ENCODE measurements at regions not wholly inside any gene's neighbourhood (a gene's known extent, or its start where the extent isn't known, plus 50 kb on each side); places are given as distances from the start of the nearest gene placed in this dataset.

- CTCF ChIA-PET, result no interaction called here
These were observed 69.3 kb upstream of the FYN start for GRCh38 chr6:111942561-111942960.

GRCh38 chr6:111943266-111943665, 70.0 kb upstream of the FYN start:
- H3K27ac Mint-ChIP-seq (ENCODE audit: unreplicated experiment), result no peak overlapping the region
- H3K4me1 ChIP-seq, result 0 out of 2 replicates have a peak, but pooled peaks cover 9% of the 10 kb centered on the region
- no peak for DNase-seq
- peaks cover 8% of the 10 kb centered on the region for H3K4me1 Mint-ChIP-seq (ENCODE audit: low read depth, unreplicated experiment)
- BruUV-seq (replicated peaks), result no TSS peak
- no peaks in the 10 kb centered on the region for H3K27me3 ChIP-seq (replicated peaks; ENCODE audit: control insufficient read depth, insufficient read depth, low read length)
- intact Hi-C loops (cut with micrococcal nuclease; ENCODE audit: unreplicated experiment), result no loop called here
- TF ChIP-seq CTCF (IDR thresholded peaks at IDR 0.05; ENCODE audit: insufficient read depth in 1 of 2, low read depth in 1 of 2, low read length in 1 of 2, severe bottlenecking in 1 of 2, unreplicated experiment in 1 of 2), result no peak
- H3K4me3 ChIP-seq (ENCODE audit: low read depth, low read length), result no peak overlapping the region
- no peaks in the 10 kb centered on the region for H3K9me3 ChIP-seq
- H3K36me3 ChIP-seq (ENCODE audit: control insufficient read depth, insufficient read depth, low read length), result no peaks in the 10 kb centered on the region
- ChIA-PET CTCF (no interaction called here), POLR2A (no interaction called here)
- no peak overlapping the region for H3K4me3 Mint-ChIP-seq (ENCODE audit: unreplicated experiment)
- H3K27me3 Mint-ChIP-seq (ENCODE audit: insufficient read depth, unreplicated experiment), result peaks cover 3% of the 10 kb centered on the region
- H3K36me3 Mint-ChIP-seq (ENCODE audit: insufficient read depth, unreplicated experiment), result no peaks in the 10 kb centered on the region
- H3K9me3 Mint-ChIP-seq (ENCODE audit: unreplicated experiment), result no peaks in the 10 kb centered on the region

More at GRCh38 chr6:111942561-111942960, 69.3 kb upstream of the FYN start:
- H3K4me3 Mint-ChIP-seq (ENCODE audit: unreplicated experiment), result no peak overlapping the region
- POLR2A ChIA-PET, result no interaction called here
- H3K4me1 ChIP-seq, result 0 out of 2 replicates have a peak, but pooled peaks cover 9% of the 10 kb centered on the region
- H3K36me3 ChIP-seq (ENCODE audit: control insufficient read depth, insufficient read depth, low read length), result no peaks in the 10 kb centered on the region
- H3K4me1 Mint-ChIP-seq (ENCODE audit: low read depth, unreplicated experiment), result peaks cover 14% of the 10 kb centered on the region
- no TSS peak for BruUV-seq (replicated peaks)
- intact Hi-C loops (cut with micrococcal nuclease; ENCODE audit: unreplicated experiment), result no loop called here
- no peaks in the 10 kb centered on the region for H3K36me3 Mint-ChIP-seq (ENCODE audit: insufficient read depth, unreplicated experiment)
- H3K27ac Mint-ChIP-seq (ENCODE audit: unreplicated experiment), result no peak overlapping the region
- peaks cover 3% of the 10 kb centered on the region for H3K27me3 Mint-ChIP-seq (ENCODE audit: insufficient read depth, unreplicated experiment)
- no peak for DNase-seq
- H3K9me3 Mint-ChIP-seq (ENCODE audit: unreplicated experiment), result no peaks in the 10 kb centered on the region
- H3K9me3 ChIP-seq, result no peaks in the 10 kb centered on the region
- no peak for TF ChIP-seq CTCF (IDR thresholded peaks at IDR 0.05; ENCODE audit: insufficient read depth in 1 of 2, low read depth in 1 of 2, low read length in 1 of 2, severe bottlenecking in 1 of 2, unreplicated experiment in 1 of 2)
- H3K4me3 ChIP-seq (ENCODE audit: low read depth, low read length), result no peak overlapping the region
- no peaks in the 10 kb centered on the region for H3K27me3 ChIP-seq (replicated peaks; ENCODE audit: control insufficient read depth, insufficient read depth, low read length)

DNA sequence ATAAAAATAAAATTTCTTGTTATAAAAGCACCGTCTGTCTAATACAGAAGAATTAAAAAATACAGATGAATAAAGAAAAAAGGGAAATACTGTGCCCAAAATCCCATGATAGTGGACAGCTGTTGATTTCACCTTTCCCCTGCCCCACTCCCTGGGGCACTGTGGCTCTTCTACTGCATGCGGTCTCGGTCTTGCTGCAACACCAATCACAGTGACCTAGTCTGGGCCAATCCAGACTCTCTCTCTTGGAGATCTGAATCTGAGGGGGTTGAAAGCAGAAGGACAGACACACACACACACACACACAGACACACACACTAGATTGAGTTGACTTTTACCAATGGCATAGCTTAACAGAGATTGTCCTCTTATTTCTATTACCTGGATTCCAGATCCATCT, 70.5 kb upstream of the FYN start:
- no peaks in the 10 kb centered on the region for H3K36me3 Mint-ChIP-seq (ENCODE audit: insufficient read depth, unreplicated experiment)
- Histone ChIP-seq H3K4me1 (0 out of 2 replicates have a peak, but pooled peaks cover 5% of the 10 kb centered on the region), H3K27me3 (replicated peaks; ENCODE audit: control insufficient read depth, insufficient read depth, low read length) (no peaks in the 10 kb centered on the region), H3K4me3 (ENCODE audit: low read depth, low read length) (no peak overlapping the region), H3K36me3 (ENCODE audit: control insufficient read depth, insufficient read depth, low read length) (no peaks in the 10 kb centered on the region), H3K9me3 (no peaks in the 10 kb centered on the region)
- no TSS peak for BruUV-seq (replicated peaks)
- DNase-seq, result no peak
- H3K27me3 Mint-ChIP-seq (ENCODE audit: insufficient read depth, unreplicated experiment), result peaks cover 6% of the 10 kb centered on the region
- no peak for TF ChIP-seq CTCF (IDR thresholded peaks at IDR 0.05; ENCODE audit: insufficient read depth in 1 of 2, low read depth in 1 of 2, low read length in 1 of 2, severe bottlenecking in 1 of 2, unreplicated experiment in 1 of 2)
- H3K9me3 Mint-ChIP-seq (ENCODE audit: unreplicated experiment), result no peaks in the 10 kb centered on the region
- peaks cover 4% of the 10 kb centered on the region for H3K4me1 Mint-ChIP-seq (ENCODE audit: low read depth, unreplicated experiment)
- H3K27ac Mint-ChIP-seq (ENCODE audit: unreplicated experiment), result no peak overlapping the region
- ChIA-PET CTCF (no interaction called here), POLR2A (no interaction called here)
- no peak overlapping the region for H3K4me3 Mint-ChIP-seq (ENCODE audit: unreplicated experiment)
- intact Hi-C loops (cut with micrococcal nuclease; ENCODE audit: unreplicated experiment), result no loop called here

Measured in Caco-2 (cell line).